ENCODE measurements at regions not wholly inside any gene's neighbourhood (a gene's known extent, or its start where the extent isn't known, plus 50 kb on each side); places are given as distances from the start of the nearest gene placed in this dataset.
A peak's percentile ranks its signal among the peaks of the same experiment; 100 is the strongest.
"Not testable (repeated sequence)": the region's sequence is repeated elsewhere in the genome, so short reads cannot be mapped to it uniquely, and the experiment has no call there.

DNA sequence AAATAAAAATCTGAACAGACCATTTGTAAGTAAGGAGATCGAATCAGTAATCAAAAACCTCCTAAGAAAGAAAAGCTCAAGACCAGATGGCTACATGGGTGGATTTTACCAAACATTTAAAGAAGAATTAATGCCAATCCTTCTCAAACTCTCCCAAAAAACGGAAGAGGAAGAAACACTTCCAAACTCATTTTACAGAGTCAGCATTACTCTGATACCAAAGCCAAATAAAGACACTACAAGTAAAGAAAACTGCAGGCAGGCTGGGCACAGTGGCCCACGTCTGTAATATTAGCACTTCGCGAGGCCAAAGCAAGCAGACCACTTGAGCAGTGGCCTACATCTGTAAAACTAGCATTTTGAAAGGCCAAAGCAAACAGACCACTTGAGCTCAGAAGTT, 159.8 kb downstream of the DPY19L2 start:
- H3K4me3 ChIP-seq (ENCODE audit: low read length), result no peak overlapping the region
- DNase-seq, result no peak
- WGBS, result 78% methylated on average over 5 of the region's 5 CpGs
- no peaks in the 10 kb centered on the region for H3K4me1 ChIP-seq (ENCODE audit: control insufficient read depth, insufficient read depth, low read length)
- H3K27ac ChIP-seq (ENCODE audit: low read length), result no peak overlapping the region
- ATAC-seq, result no peak
- H3K9me3 ChIP-seq (ENCODE audit: control insufficient read depth, low read length), result no peaks in the 10 kb centered on the region
- intact Hi-C loops (cut with DNase I), result no loop called here
- no peaks in the 10 kb centered on the region for H3K27me3 ChIP-seq (ENCODE audit: control insufficient read depth, insufficient read depth)

DNA sequence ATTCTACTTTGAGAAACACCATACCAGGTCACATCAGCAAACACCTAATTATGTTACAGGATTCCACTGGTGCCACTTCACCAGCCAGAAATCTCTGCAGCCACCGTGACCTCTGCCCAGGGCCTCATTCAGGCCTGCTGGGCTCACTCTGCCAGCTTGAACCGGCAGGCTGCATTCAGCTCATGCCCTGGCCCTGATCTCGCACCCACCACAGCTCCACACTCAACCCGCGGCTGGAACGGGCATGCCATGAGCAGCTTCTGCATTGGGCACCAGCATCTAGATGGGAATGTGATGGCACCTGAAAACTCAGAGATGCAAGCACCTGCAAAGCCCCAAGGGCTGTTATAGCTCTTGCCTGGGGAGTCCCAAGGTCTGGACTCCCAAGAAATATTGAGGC, 168.7 kb downstream of the DPY19L2 start:
- ATAC-seq, result no peak
- 88% methylated on average over 6 of the region's 6 CpGs for WGBS
- intact Hi-C loops (cut with DNase I), result no loop called here

DNA sequence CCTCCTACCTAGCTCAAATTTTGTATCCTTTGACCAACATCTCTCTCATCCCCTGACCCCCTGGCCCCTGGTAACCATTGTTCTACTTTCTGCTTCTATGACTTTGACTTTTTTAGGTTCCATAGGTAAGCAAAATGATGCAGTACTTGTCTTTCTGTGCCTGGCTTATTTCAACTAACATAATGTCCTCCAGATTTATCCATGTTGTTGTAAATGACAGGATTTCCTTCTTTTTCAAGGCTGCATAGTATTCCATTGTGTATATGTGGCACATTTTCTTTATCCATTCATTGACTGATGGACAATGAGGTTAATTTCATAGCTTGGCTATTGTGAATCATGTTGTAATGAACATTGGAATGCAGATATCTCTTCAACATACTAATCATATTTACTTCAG, 170.1 kb downstream of the DPY19L2 start:
- no peaks in the 10 kb centered on the region for H3K9me3 ChIP-seq (ENCODE audit: control insufficient read depth, low read length)

More for the DNA sequence above, 168.7 kb downstream of the DPY19L2 start:
- Histone ChIP-seq H3K4me3 (ENCODE audit: low read length) (no peak overlapping the region), H3K4me1 (ENCODE audit: control insufficient read depth, insufficient read depth, low read length) (no peaks in the 10 kb centered on the region), H3K9me3 (ENCODE audit: control insufficient read depth, low read length) (no peaks in the 10 kb centered on the region), H3K27me3 (ENCODE audit: control insufficient read depth, insufficient read depth) (no peaks in the 10 kb centered on the region), H3K27ac (ENCODE audit: low read length) (no peak overlapping the region)
- no peak for DNase-seq

DNA sequence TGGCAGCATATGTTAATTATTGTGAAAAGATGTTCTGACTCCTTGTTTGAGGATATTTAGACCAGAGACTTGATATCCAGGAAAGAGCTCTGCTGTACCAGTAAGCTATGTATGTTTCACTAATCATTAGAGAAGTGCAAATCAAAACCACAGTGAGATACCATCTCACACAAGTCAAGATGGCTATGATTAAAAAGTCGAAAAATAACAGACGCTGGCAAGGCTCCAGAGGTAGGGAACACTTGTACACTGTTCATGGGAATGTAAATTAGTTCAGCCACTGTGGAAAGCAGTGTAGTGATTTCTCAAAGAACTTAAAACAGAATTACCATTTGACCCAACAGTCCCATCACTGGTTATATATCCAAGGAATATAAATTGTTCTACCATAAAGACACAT, 171.6 kb downstream of the DPY19L2 start:
- Histone ChIP-seq H3K27ac (ENCODE audit: low read length) (no peak overlapping the region), H3K4me3 (ENCODE audit: low read length) (no peak overlapping the region), H3K4me1 (ENCODE audit: control insufficient read depth, insufficient read depth, low read length) (no peaks in the 10 kb centered on the region), H3K27me3 (ENCODE audit: control insufficient read depth, insufficient read depth) (no peaks in the 10 kb centered on the region), H3K9me3 (ENCODE audit: control insufficient read depth, low read length) (no peaks in the 10 kb centered on the region)
- intact Hi-C loops (cut with DNase I), result no loop called here
- 61% methylated on average over 2 of the region's 2 CpGs for WGBS
- no peak for ATAC-seq
- no peak for DNase-seq

More for the DNA sequence above, 170.1 kb downstream of the DPY19L2 start:
- no peaks in the 10 kb centered on the region for H3K27me3 ChIP-seq (ENCODE audit: control insufficient read depth, insufficient read depth)
- no peaks in the 10 kb centered on the region for H3K4me1 ChIP-seq (ENCODE audit: control insufficient read depth, insufficient read depth, low read length)
- ATAC-seq (no peak), DNase-seq (no peak)
- H3K4me3 ChIP-seq (ENCODE audit: low read length), result no peak overlapping the region
- H3K27ac ChIP-seq (ENCODE audit: low read length), result no peak overlapping the region
- intact Hi-C loops (cut with DNase I), result no loop called here

DNA sequence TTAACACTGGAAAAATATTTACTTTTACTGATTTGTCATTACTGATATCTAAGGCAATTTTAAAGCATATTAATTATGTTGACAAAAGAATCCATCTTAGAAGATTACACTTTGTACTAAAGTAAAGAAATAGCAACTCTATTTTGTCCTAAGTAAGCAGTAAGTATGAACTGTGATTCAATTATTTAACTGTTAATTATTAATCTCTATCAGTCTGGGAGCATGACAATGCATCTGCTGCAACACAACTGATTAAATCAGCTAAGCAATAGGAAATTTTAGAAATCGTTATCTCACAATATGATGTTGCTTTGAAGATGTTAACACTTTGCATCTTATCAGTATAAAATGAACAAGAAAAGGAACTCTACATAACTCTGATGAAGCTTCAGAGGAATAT, 172.3 kb downstream of the DPY19L2 start:
- Histone ChIP-seq H3K27ac (ENCODE audit: low read length) (no peak overlapping the region), H3K4me1 (ENCODE audit: control insufficient read depth, insufficient read depth, low read length) (no peaks in the 10 kb centered on the region), H3K9me3 (ENCODE audit: control insufficient read depth, low read length) (no peaks in the 10 kb centered on the region), H3K4me3 (ENCODE audit: low read length) (no peak overlapping the region), H3K27me3 (ENCODE audit: control insufficient read depth, insufficient read depth) (no peaks in the 10 kb centered on the region)
- ATAC-seq (no peak), DNase-seq (no peak)
- 67% methylated on average over 1 of the region's 1 CpG for WGBS
- intact Hi-C loops (cut with DNase I), result no loop called here

DNA sequence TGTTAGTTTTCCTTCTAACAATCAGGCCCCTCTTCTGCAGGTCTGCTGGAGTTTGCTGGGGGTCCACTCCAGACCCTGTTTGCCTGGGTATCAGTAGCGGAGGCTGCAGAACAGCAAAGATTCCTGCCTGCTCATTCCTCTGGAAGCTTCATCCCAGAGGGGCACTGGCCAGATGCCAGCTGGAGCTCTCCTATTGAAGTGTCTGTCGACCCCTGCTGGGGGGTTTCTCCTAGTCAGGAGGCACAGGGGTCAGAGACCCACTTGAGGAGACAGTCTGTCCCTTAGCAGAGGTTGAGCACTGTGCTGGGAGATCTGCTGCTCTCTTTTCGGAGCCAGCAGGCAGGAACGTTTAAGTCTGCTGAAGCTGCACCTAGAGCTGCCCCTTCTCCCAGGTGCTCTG, 174.9 kb downstream of the DPY19L2 start:
- ATAC-seq, result not testable (repeated sequence)

DNA sequence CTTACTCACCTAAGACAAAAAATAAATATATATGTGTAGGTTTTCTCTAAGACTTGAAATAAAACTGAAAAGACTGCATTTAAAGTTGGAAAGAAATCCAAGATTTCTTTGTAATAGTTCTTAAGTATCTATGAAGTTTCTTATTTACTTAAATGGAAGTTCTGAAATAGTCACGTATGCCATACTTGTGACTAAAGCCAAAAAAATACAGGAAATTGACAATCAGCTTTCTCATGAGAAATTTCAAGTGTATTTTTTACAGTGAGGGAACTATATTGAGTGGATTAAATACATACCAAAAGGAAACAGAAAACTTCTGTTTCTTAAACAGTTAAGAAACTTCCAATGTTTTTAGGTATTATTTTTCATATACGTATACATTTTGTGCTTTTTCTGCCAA, 188.1 kb downstream of the DPY19L2 start:
- Histone ChIP-seq H3K27ac (ENCODE audit: low read length) (no peak overlapping the region), H3K27me3 (ENCODE audit: control insufficient read depth, insufficient read depth) (no peaks in the 10 kb centered on the region), H3K4me1 (ENCODE audit: control insufficient read depth, insufficient read depth, low read length) (no peaks in the 10 kb centered on the region), H3K4me3 (ENCODE audit: low read length) (no peak overlapping the region), H3K9me3 (ENCODE audit: control insufficient read depth, low read length) (no peaks in the 10 kb centered on the region)
- intact Hi-C loops (cut with DNase I), result no loop called here
- no peak for ATAC-seq
- 42% methylated on average over 2 of the region's 2 CpGs for WGBS
- DNase-seq, result no peak

More for the DNA sequence above, 174.9 kb downstream of the DPY19L2 start:
- H3K27me3 ChIP-seq (ENCODE audit: control insufficient read depth, insufficient read depth); H3K4me3 ChIP-seq (ENCODE audit: low read length); intact Hi-C loops (cut with DNase I); H3K4me1 ChIP-seq (ENCODE audit: control insufficient read depth, insufficient read depth, low read length); H3K27ac ChIP-seq (ENCODE audit: low read length); H3K9me3 ChIP-seq (ENCODE audit: control insufficient read depth, low read length): not testable (repeated sequence)
- WGBS, result 73% methylated on average over 4 of the region's 4 CpGs
- DNase-seq, result peak in 1 of 3 donors; percentile 41

DNA sequence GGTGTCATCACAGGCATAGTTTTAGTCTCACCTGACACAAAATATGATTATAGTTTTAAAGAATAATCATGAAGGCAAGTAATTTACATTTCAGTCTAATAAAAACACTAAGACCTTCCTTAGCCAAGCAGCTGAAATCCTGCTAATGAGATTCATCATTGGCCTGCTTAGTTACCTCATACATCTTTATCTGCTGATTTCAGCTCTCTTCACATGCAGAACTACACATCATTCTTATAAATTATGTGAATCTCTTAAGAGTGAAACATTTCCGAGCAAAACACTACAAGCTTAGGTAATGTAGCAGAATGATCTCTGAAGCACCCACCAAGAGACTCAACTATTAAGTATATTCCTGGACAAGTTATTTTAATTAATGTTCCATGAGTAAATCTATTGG, 198.1 kb downstream of the DPY19L2 start:
- H3K27me3 ChIP-seq (ENCODE audit: control insufficient read depth, insufficient read depth), result no peaks in the 10 kb centered on the region
- intact Hi-C loops (cut with DNase I), result no loop called here
- ATAC-seq (no peak), DNase-seq (no peak)
- 89% methylated on average over 1 of the region's 1 CpG for WGBS
- H3K27ac ChIP-seq (ENCODE audit: low read length), result no peak overlapping the region
- no peaks in the 10 kb centered on the region for H3K4me1 ChIP-seq (ENCODE audit: control insufficient read depth, insufficient read depth, low read length)
- H3K9me3 ChIP-seq (ENCODE audit: control insufficient read depth, low read length), result no peaks in the 10 kb centered on the region
- H3K4me3 ChIP-seq (ENCODE audit: low read length), result no peak overlapping the region

DNA sequence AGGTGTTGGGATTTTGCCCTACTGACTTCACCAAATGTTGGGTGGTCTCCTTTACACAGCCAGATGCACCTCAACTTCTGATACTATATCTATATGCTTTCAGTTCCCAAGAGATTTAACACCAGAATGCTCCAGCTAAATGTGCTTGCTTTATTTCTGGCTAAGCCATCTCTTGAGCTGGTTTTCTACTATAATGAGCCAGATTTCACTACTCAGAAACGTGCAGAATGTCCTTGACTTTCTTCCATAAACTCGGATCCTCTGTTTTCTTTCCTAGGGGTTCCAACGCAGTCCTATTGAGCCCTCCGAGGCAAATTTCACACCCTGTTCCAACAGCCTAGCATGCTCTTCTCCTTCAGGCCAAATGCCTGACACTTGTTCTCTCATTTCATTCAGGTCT, 200.3 kb downstream of the DPY19L2 start:
- WGBS, result 42% methylated on average over 4 of the region's 4 CpGs
- H3K27ac ChIP-seq (ENCODE audit: low read length), result no peak overlapping the region

DNA sequence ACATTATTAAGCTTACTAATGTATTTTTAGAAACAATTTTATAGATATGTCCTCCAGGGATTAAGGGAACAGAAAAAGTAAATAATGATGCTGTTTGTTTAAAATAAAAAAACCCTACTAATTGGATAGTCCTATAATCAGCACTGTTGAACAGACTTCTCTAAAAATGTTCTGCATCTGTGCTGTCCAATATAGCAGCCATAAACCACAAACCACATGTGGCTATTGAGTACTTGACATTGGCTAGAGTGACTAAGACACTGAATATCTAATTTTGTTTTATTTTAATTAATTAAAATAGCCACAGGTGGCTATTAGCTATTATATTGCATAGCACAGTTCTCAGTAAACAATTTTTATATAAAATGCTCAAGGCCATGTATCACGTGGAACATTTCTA, 210.4 kb downstream of the DPY19L2 start:
- 81% methylated on average over 1 of the region's 1 CpG for WGBS
- no peak overlapping the region for H3K4me3 ChIP-seq (ENCODE audit: low read length)
- no peaks in the 10 kb centered on the region for H3K27me3 ChIP-seq (ENCODE audit: control insufficient read depth, insufficient read depth)
- intact Hi-C loops (cut with DNase I), result no loop called here
- H3K4me1 ChIP-seq (ENCODE audit: control insufficient read depth, insufficient read depth, low read length), result no peaks in the 10 kb centered on the region
- DNase-seq, result no peak
- H3K9me3 ChIP-seq (ENCODE audit: control insufficient read depth, low read length), result no peaks in the 10 kb centered on the region
- H3K27ac ChIP-seq (ENCODE audit: low read length), result no peak overlapping the region
- no peak for ATAC-seq

More for the DNA sequence above, 200.3 kb downstream of the DPY19L2 start:
- Histone ChIP-seq H3K27me3 (ENCODE audit: control insufficient read depth, insufficient read depth) (no peaks in the 10 kb centered on the region), H3K4me3 (ENCODE audit: low read length) (no peak overlapping the region), H3K4me1 (ENCODE audit: control insufficient read depth, insufficient read depth, low read length) (no peaks in the 10 kb centered on the region), H3K9me3 (ENCODE audit: control insufficient read depth, low read length) (no peaks in the 10 kb centered on the region)
- intact Hi-C loops (cut with DNase I), result no loop called here
- no peak for DNase-seq
- no peak for ATAC-seq

DNA sequence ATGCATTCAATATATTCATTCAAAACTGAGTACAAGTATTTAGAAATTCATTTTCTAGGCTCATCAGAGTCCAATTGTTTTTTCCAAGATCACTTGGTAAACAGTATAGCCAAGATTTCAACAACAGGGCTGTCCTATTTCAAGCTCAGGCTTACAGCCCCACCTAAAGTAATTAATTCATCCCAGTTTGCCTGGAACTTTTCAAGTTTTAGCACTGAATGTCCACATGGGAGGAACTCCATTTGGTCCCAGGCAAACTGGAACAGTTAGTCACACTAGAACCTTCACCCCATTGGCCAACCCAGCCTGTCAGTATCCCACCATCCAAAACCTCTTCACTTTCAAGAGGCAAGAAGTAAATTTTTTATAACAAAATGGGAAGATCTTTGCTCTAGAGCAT, 210.9 kb downstream of the DPY19L2 start:
- Histone ChIP-seq H3K9me3 (ENCODE audit: control insufficient read depth, low read length) (no peaks in the 10 kb centered on the region), H3K27ac (ENCODE audit: low read length) (no peak overlapping the region), H3K4me3 (ENCODE audit: low read length) (no peak overlapping the region), H3K4me1 (ENCODE audit: control insufficient read depth, insufficient read depth, low read length) (no peaks in the 10 kb centered on the region), H3K27me3 (ENCODE audit: control insufficient read depth, insufficient read depth) (no peaks in the 10 kb centered on the region)
- DNase-seq, result no peak
- intact Hi-C loops (cut with DNase I), result no loop called here
- ATAC-seq, result no peak

DNA sequence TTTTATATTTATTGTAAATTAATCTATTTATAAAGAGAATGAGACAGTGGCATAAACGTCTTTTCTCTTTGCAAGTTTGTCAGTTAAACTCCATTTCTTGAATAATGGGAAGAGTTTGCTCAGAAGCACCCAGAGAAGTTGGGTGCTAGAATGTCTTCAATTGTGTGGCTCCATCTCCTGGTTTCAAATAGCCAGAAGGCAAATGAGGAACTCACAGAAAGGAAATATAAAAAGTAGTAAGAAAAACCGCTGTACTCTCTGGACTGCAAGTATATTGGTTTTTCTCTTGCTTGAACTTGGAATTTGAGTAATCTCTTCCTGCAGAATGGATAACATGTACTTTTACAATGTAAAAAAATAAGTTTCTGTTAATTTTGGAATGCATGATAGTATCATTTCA, 217.5 kb downstream of the DPY19L2 start:
- ATAC-seq, result no peak
- intact Hi-C loops (cut with DNase I), result no loop called here
- no peak overlapping the region for H3K4me3 ChIP-seq (ENCODE audit: low read length)
- no peak overlapping the region for H3K27ac ChIP-seq (ENCODE audit: low read length)
- WGBS, result 70% methylated on average over 2 of the region's 2 CpGs
- no peaks in the 10 kb centered on the region for H3K4me1 ChIP-seq (ENCODE audit: control insufficient read depth, insufficient read depth, low read length)
- no peaks in the 10 kb centered on the region for H3K9me3 ChIP-seq (ENCODE audit: control insufficient read depth, low read length)
- H3K27me3 ChIP-seq (ENCODE audit: control insufficient read depth, insufficient read depth), result no peaks in the 10 kb centered on the region
- no peak for DNase-seq
